ENCODE measurements at regions not wholly inside any gene's neighbourhood (a gene's known extent, or its start where the extent isn't known, plus 50 kb on each side); places are given as distances from the start of the nearest gene placed in this dataset.
"Not testable (repeated sequence)": the region's sequence is repeated elsewhere in the genome, so short reads cannot be mapped to it uniquely, and the experiment has no call there.

GRCh38 chr3:107464037-107464436 is 58.7 kb upstream of the BBX start:
- no peak for DNase-seq
- intact Hi-C loops (cut with micrococcal nuclease): no loop called here
- no peak for ATAC-seq

DNA sequence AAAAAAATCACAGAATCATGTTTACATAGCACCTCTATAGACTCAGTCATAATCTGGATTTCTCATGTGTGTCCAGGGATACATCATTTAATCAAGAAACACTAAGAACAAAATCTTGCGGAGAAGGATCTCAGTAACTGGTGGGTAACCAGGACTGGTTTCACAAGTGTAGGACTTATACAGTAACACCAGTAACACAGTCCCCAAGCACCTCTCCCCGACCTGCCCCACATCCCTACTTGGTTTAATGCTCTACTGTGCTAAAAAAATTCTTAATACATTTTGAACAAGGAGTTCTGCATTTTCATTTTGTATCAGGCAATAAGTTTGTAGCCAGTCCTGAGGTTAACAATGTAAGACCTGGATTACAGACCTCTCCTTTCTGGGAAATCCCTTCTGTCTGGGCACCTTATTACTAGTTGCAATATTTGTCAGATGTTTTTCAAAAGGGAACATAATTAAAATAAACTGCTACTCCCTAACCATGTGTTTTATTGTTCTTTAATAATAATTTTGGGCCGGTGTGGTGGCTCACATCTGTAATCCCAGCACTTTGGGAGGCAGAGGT is 57.6 kb upstream of the BBX start:
- no peak for DNase-seq
- intact Hi-C loops (cut with micrococcal nuclease): no loop called here
- no peak for ATAC-seq

DNA sequence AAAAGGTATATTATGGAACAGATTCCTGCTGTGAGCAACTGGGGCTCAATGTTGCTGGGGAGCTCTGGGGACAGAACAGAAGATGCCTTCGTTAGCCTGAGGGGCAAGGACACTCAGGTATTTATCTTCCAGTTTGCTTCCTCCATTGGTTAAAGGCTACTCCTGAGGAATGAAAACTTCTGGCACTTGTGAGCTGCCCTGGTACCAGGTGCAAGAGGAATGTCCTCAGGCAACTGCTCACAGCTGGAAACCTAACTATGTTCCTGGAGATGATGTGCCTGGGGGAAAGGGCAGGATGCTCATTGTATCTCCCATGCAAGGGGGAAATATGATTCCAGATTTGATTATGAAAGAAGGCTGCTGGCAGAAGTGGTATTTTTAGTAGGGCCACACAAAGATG is 54.0 kb upstream of the BBX start:
- intact Hi-C loops (cut with micrococcal nuclease): no loop called here
- ATAC-seq (no peak), DNase-seq (no peak)

GRCh38 chr3:107470496-107470895 is 52.3 kb upstream of the BBX start:
- intact Hi-C loops (cut with micrococcal nuclease); DNase-seq; ATAC-seq: not testable (repeated sequence)
